ENCODE measurements at regions not wholly inside any gene's neighbourhood (a gene's known extent, or its start where the extent isn't known, plus 50 kb on each side); places are given as distances from the start of the nearest gene placed in this dataset.
"Not testable (repeated sequence)": the region's sequence is repeated elsewhere in the genome, so short reads cannot be mapped to it uniquely, and the experiment has no call there.

- H3K79me1 ChIP-seq (ENCODE audit: low read depth, low read length); H3K9me3 ChIP-seq (replicated peaks in 1 of 2; ENCODE audit: control insufficient read depth in 2 of 2, insufficient read depth in 1 of 2, low read depth in 1 of 2, low read length in 2 of 2); H2BK120ac ChIP-seq (ENCODE audit: low read depth, low read length); H3K4me1 ChIP-seq (ENCODE audit: control insufficient read depth in 2 of 2, insufficient read depth in 1 of 2, low read depth in 1 of 2, low read length in 2 of 2); H3K4me3 ChIP-seq (ENCODE audit: low read length in 2 of 2); H3K36me3 ChIP-seq (replicated peaks in 1 of 2; ENCODE audit: control insufficient read depth in 2 of 2, insufficient read depth in 2 of 2, low read length in 2 of 2); H2AK5ac ChIP-seq (ENCODE audit: low read depth, low read length); H3K14ac ChIP-seq (ENCODE audit: low read length); H4K91ac ChIP-seq (ENCODE audit: low read depth, low read length, poor library complexity); H4K8ac ChIP-seq (ENCODE audit: low read depth, low read length); H2BK12ac ChIP-seq (ENCODE audit: low read length); H3K4ac ChIP-seq (ENCODE audit: low read length); H3K27me3 ChIP-seq (ENCODE audit: control insufficient read depth in 3 of 3, insufficient read depth in 3 of 3, low read depth in 1 of 3, low read length in 3 of 3); H3K27ac ChIP-seq (replicated peaks; ENCODE audit: low read length); H3K9ac ChIP-seq (ENCODE audit: low read depth, low read length, poor library complexity); H2AFZ ChIP-seq (ENCODE audit: low read length); H3K4me2 ChIP-seq (ENCODE audit: insufficient read depth, low read length, poor library complexity, severe bottlenecking); H3K18ac ChIP-seq (ENCODE audit: low read length); H3K23ac ChIP-seq (ENCODE audit: low read depth, low read length, poor library complexity); H2BK15ac ChIP-seq (ENCODE audit: low read length); DNase-seq (ENCODE audit: low spot score); H2BK5ac ChIP-seq (ENCODE audit: low read length): not testable (repeated sequence)
- WGBS, 2 donors (ENCODE audit: extremely low coverage in 2 of 2, insufficient read length in 2 of 2, insufficient replicate concordance in 1 of 2) = no CpG with 5 or more reads among the region's 1 CpG
Measured at GRCh38 chrX:127221821-127222220, 402.3 kb downstream of the PRR32 start.

- no peak overlapping the region for H4K8ac ChIP-seq (ENCODE audit: low read depth, low read length)
- WGBS, 2 donors (ENCODE audit: extremely low coverage in 2 of 2, insufficient read length in 2 of 2, insufficient replicate concordance in 1 of 2) = no CpG with 5 or more reads among the region's 3 CpGs
- no peaks in the 10 kb centered on the region for H3K36me3 ChIP-seq (replicated peaks in 1 of 2; ENCODE audit: control insufficient read depth in 2 of 2, insufficient read depth in 2 of 2, low read length in 2 of 2)
Measured at GRCh38 chrX:127243654-127244053, 424.1 kb downstream of the PRR32 start.

GRCh38 chrX:127259742-127260141, 440.2 kb downstream of the PRR32 start:
- H3K4me3 ChIP-seq (ENCODE audit: low read length in 2 of 2) = no peak overlapping the region
- no CpG with 5 or more reads among the region's 3 CpGs for WGBS, 2 donors (ENCODE audit: extremely low coverage in 2 of 2, insufficient read length in 2 of 2, insufficient replicate concordance in 1 of 2)
- H3K23ac ChIP-seq (ENCODE audit: low read depth, low read length, poor library complexity) = no peak overlapping the region
- H2AFZ ChIP-seq (ENCODE audit: low read length) = no peak overlapping the region
- H4K91ac ChIP-seq (ENCODE audit: low read depth, low read length, poor library complexity) = no peak overlapping the region
- no peak overlapping the region for H3K18ac ChIP-seq (ENCODE audit: low read length)
- no peaks in the 10 kb centered on the region for H3K4me1 ChIP-seq (ENCODE audit: control insufficient read depth in 2 of 2, insufficient read depth in 1 of 2, low read depth in 1 of 2, low read length in 2 of 2)
- no peak overlapping the region for H3K9ac ChIP-seq (ENCODE audit: low read depth, low read length, poor library complexity)
- H3K27me3 ChIP-seq (ENCODE audit: control insufficient read depth in 3 of 3, insufficient read depth in 3 of 3, low read depth in 1 of 3, low read length in 3 of 3) = no peaks in the 10 kb centered on the region
- H3K27ac ChIP-seq (replicated peaks; ENCODE audit: low read length) = no peak overlapping the region
- H3K9me3 ChIP-seq (replicated peaks in 1 of 2; ENCODE audit: control insufficient read depth in 2 of 2, insufficient read depth in 1 of 2, low read depth in 1 of 2, low read length in 2 of 2) = no peaks in the 10 kb centered on the region
- H3K36me3 ChIP-seq (replicated peaks in 1 of 2; ENCODE audit: control insufficient read depth in 2 of 2, insufficient read depth in 2 of 2, low read length in 2 of 2) = no peaks in the 10 kb centered on the region
- H2AK5ac ChIP-seq (ENCODE audit: low read depth, low read length) = no peak overlapping the region
- no peak for DNase-seq (ENCODE audit: low spot score)
- H3K79me1 ChIP-seq (ENCODE audit: low read depth, low read length) = no peaks in the 10 kb centered on the region
- no peak overlapping the region for H3K4ac ChIP-seq (ENCODE audit: low read length)
- no peak overlapping the region for H4K8ac ChIP-seq (ENCODE audit: low read depth, low read length)
- no peak overlapping the region for H2BK5ac ChIP-seq (ENCODE audit: low read length)
- H2BK120ac ChIP-seq (ENCODE audit: low read depth, low read length) = no peak overlapping the region
- no peak overlapping the region for H3K14ac ChIP-seq (ENCODE audit: low read length)
- no peak overlapping the region for H2BK12ac ChIP-seq (ENCODE audit: low read length)
- H3K4me2 ChIP-seq (ENCODE audit: insufficient read depth, low read length, poor library complexity, severe bottlenecking) = no peak overlapping the region
- H2BK15ac ChIP-seq (ENCODE audit: low read length) = no peak overlapping the region

More at GRCh38 chrX:127243654-127244053, 424.1 kb downstream of the PRR32 start:
- H2AK5ac ChIP-seq (ENCODE audit: low read depth, low read length) = no peak overlapping the region
- no peak overlapping the region for H3K18ac ChIP-seq (ENCODE audit: low read length)
- H4K91ac ChIP-seq (ENCODE audit: low read depth, low read length, poor library complexity) = no peak overlapping the region
- H3K4me1 ChIP-seq (ENCODE audit: control insufficient read depth in 2 of 2, insufficient read depth in 1 of 2, low read depth in 1 of 2, low read length in 2 of 2) = no peaks in the 10 kb centered on the region
- no peak for DNase-seq (ENCODE audit: low spot score)
- H3K27me3 ChIP-seq (ENCODE audit: control insufficient read depth in 3 of 3, insufficient read depth in 3 of 3, low read depth in 1 of 3, low read length in 3 of 3) = no peaks in the 10 kb centered on the region
- H3K4me3 ChIP-seq (ENCODE audit: low read length in 2 of 2) = no peak overlapping the region
- H2BK120ac ChIP-seq (ENCODE audit: low read depth, low read length) = no peak overlapping the region
- H3K9me3 ChIP-seq (replicated peaks in 1 of 2; ENCODE audit: control insufficient read depth in 2 of 2, insufficient read depth in 1 of 2, low read depth in 1 of 2, low read length in 2 of 2) = peaks cover 0 to 1% of the 10 kb centered on the region in 2 donors
- H3K4ac ChIP-seq (ENCODE audit: low read length) = no peak overlapping the region
- H3K9ac ChIP-seq (ENCODE audit: low read depth, low read length, poor library complexity) = no peak overlapping the region
- no peak overlapping the region for H3K27ac ChIP-seq (replicated peaks; ENCODE audit: low read length)
- no peak overlapping the region for H3K14ac ChIP-seq (ENCODE audit: low read length)
- H2AFZ ChIP-seq (ENCODE audit: low read length) = no peak overlapping the region
- H2BK15ac ChIP-seq (ENCODE audit: low read length) = no peak overlapping the region
- no peaks in the 10 kb centered on the region for H3K79me1 ChIP-seq (ENCODE audit: low read depth, low read length)
- H2BK12ac ChIP-seq (ENCODE audit: low read length) = no peak overlapping the region
- H2BK5ac ChIP-seq (ENCODE audit: low read length) = no peak overlapping the region
- no peak overlapping the region for H3K23ac ChIP-seq (ENCODE audit: low read depth, low read length, poor library complexity)
- no peak overlapping the region for H3K4me2 ChIP-seq (ENCODE audit: insufficient read depth, low read length, poor library complexity, severe bottlenecking)

- no peak overlapping the region for H2BK5ac ChIP-seq (ENCODE audit: low read length)
Measured at GRCh38 chrX:127276326-127276725, 456.8 kb downstream of the PRR32 start.

More at GRCh38 chrX:127276326-127276725, 456.8 kb downstream of the PRR32 start:
- Histone ChIP-seq H2BK12ac (ENCODE audit: low read length) (no peak overlapping the region), H3K4me3 (ENCODE audit: low read length in 2 of 2) (no peak overlapping the region), H3K4ac (ENCODE audit: low read length) (no peak overlapping the region), H2AK5ac (ENCODE audit: low read depth, low read length) (no peak overlapping the region), H4K8ac (ENCODE audit: low read depth, low read length) (no peak overlapping the region), H3K18ac (ENCODE audit: low read length) (no peak overlapping the region), H3K9ac (ENCODE audit: low read depth, low read length, poor library complexity) (no peak overlapping the region), H4K91ac (ENCODE audit: low read depth, low read length, poor library complexity) (no peak overlapping the region), H3K4me2 (ENCODE audit: insufficient read depth, low read length, poor library complexity, severe bottlenecking) (no peak overlapping the region), H2BK120ac (ENCODE audit: low read depth, low read length) (no peak overlapping the region), H3K79me1 (ENCODE audit: low read depth, low read length) (no peaks in the 10 kb centered on the region), H3K36me3 (replicated peaks in 1 of 2; ENCODE audit: control insufficient read depth in 2 of 2, insufficient read depth in 2 of 2, low read length in 2 of 2) (no peaks in the 10 kb centered on the region), H3K14ac (ENCODE audit: low read length) (no peak overlapping the region), H3K27me3 (ENCODE audit: control insufficient read depth in 3 of 3, insufficient read depth in 3 of 3, low read depth in 1 of 3, low read length in 3 of 3) (no peaks in the 10 kb centered on the region), H3K9me3 (replicated peaks in 1 of 2; ENCODE audit: control insufficient read depth in 2 of 2, insufficient read depth in 1 of 2, low read depth in 1 of 2, low read length in 2 of 2) (no peaks in the 10 kb centered on the region), H2BK15ac (ENCODE audit: low read length) (no peak overlapping the region), H3K23ac (ENCODE audit: low read depth, low read length, poor library complexity) (no peak overlapping the region), H3K4me1 (ENCODE audit: control insufficient read depth in 2 of 2, insufficient read depth in 1 of 2, low read depth in 1 of 2, low read length in 2 of 2) (no peaks in the 10 kb centered on the region), H3K27ac (replicated peaks; ENCODE audit: low read length) (no peak overlapping the region), H2AFZ (ENCODE audit: low read length) (no peak overlapping the region)
- DNase-seq (ENCODE audit: low spot score) = no peak
- no CpG with 5 or more reads among the region's 2 CpGs for WGBS, 2 donors (ENCODE audit: extremely low coverage in 2 of 2, insufficient read length in 2 of 2, insufficient replicate concordance in 1 of 2)

Data from neuronal stem cell (in vitro differentiated cells).